ENCODE measurements at regions not wholly inside any gene's neighbourhood (a gene's known extent, or its start where the extent isn't known, plus 50 kb on each side); places are given as distances from the start of the nearest gene placed in this dataset.

- Histone ChIP-seq H3K9me3 (ENCODE audit: low read depth) (no peaks in the 10 kb centered on the region), H3K27me3 (no peaks in the 10 kb centered on the region), H3K9me2 (replicated peaks; ENCODE audit: insufficient read depth) (no peaks in the 10 kb centered on the region), H2AFZ (no peak overlapping the region), H3K4me1 (ENCODE audit: insufficient read depth) (no peaks in the 10 kb centered on the region), H4K20me1 (ENCODE audit: insufficient read depth, poor library complexity, severe bottlenecking) (no peaks in the 10 kb centered on the region), H3K27ac (no peak overlapping the region), H3K4me3 (no peak overlapping the region), H3K79me2 (no peaks in the 10 kb centered on the region), H3K36me3 (replicated peaks; ENCODE audit: insufficient read depth, low read depth) (no peaks in the 10 kb centered on the region), H3K4me2 (no peak overlapping the region)
- 86% methylated on average over 3 of the region's 3 CpGs for WGBS (ENCODE audit: low lambda C conversion rate, missing lambda C conversion rate)
- DNase-seq (ENCODE audit: low spot score), result no peak
- TF ChIP-seq CTCF (IDR thresholded peaks at IDR 0.05; ENCODE audit: poor library complexity) (no peak), EZH2 (IDR thresholded peaks at IDR 0.05; ENCODE audit: borderline replicate concordance) (no peak), EZH2phosphoT487 (IDR thresholded peaks at IDR 0.05; ENCODE audit: low read depth, severe bottlenecking, unreplicated experiment) (no peak)
Measured at GRCh38 chr10:108775911-108776475, 1147.3 kb downstream of the XPNPEP1 start.

- no peak overlapping the region for H3K4me2 ChIP-seq
- H3K9me2 ChIP-seq (replicated peaks; ENCODE audit: insufficient read depth), result no peaks in the 10 kb centered on the region
- no peaks in the 10 kb centered on the region for H3K79me2 ChIP-seq
- no peak overlapping the region for H3K4me3 ChIP-seq
- H3K9me3 ChIP-seq (ENCODE audit: low read depth), result no peaks in the 10 kb centered on the region
- H4K20me1 ChIP-seq (ENCODE audit: insufficient read depth, poor library complexity, severe bottlenecking), result no peaks in the 10 kb centered on the region
- TF ChIP-seq CTCF (IDR thresholded peaks at IDR 0.05; ENCODE audit: poor library complexity) (no peak), EZH2phosphoT487 (IDR thresholded peaks at IDR 0.05; ENCODE audit: low read depth, severe bottlenecking, unreplicated experiment) (no peak), EZH2 (IDR thresholded peaks at IDR 0.05; ENCODE audit: borderline replicate concordance) (no peak)
- DNase-seq (ENCODE audit: low spot score), result no peak
- no peaks in the 10 kb centered on the region for H3K4me1 ChIP-seq (ENCODE audit: insufficient read depth)
- H3K27ac ChIP-seq, result no peak overlapping the region
- no peak overlapping the region for H2AFZ ChIP-seq
- H3K36me3 ChIP-seq (replicated peaks; ENCODE audit: insufficient read depth, low read depth), result no peaks in the 10 kb centered on the region
- H3K27me3 ChIP-seq, result no peaks in the 10 kb centered on the region
Measured at GRCh38 chr10:108771106-108771505, 1152.2 kb downstream of the XPNPEP1 start.

- no peaks in the 10 kb centered on the region for H3K4me1 ChIP-seq (ENCODE audit: insufficient read depth)
- H3K36me3 ChIP-seq (replicated peaks; ENCODE audit: insufficient read depth, low read depth), result no peaks in the 10 kb centered on the region
- H3K27ac ChIP-seq, result no peak overlapping the region
- no peak overlapping the region for H3K4me2 ChIP-seq
- no peaks in the 10 kb centered on the region for H4K20me1 ChIP-seq (ENCODE audit: insufficient read depth, poor library complexity, severe bottlenecking)
- no peaks in the 10 kb centered on the region for H3K79me2 ChIP-seq
- H2AFZ ChIP-seq, result no peak overlapping the region
- WGBS (ENCODE audit: low lambda C conversion rate, missing lambda C conversion rate), result 81% methylated on average over 1 of the region's 1 CpG
- TF ChIP-seq EZH2phosphoT487 (IDR thresholded peaks at IDR 0.05; ENCODE audit: low read depth, severe bottlenecking, unreplicated experiment) (no peak), EZH2 (IDR thresholded peaks at IDR 0.05; ENCODE audit: borderline replicate concordance) (no peak), CTCF (IDR thresholded peaks at IDR 0.05; ENCODE audit: poor library complexity) (no peak)
- no peaks in the 10 kb centered on the region for H3K27me3 ChIP-seq
- DNase-seq (ENCODE audit: low spot score), result no peak
- no peaks in the 10 kb centered on the region for H3K9me3 ChIP-seq (ENCODE audit: low read depth)
- H3K4me3 ChIP-seq, result no peak overlapping the region
- no peaks in the 10 kb centered on the region for H3K9me2 ChIP-seq (replicated peaks; ENCODE audit: insufficient read depth)
Measured at GRCh38 chr10:108765794-108766193, 1157.5 kb downstream of the XPNPEP1 start.

- WGBS (ENCODE audit: low lambda C conversion rate, missing lambda C conversion rate), result 50% methylated on average over 1 of the region's 1 CpG
- DNase-seq (ENCODE audit: low spot score), result no peak
- no peak overlapping the region for H3K4me2 ChIP-seq
- no peak overlapping the region for H3K4me3 ChIP-seq
- H2AFZ ChIP-seq, result no peak overlapping the region
- TF ChIP-seq EZH2phosphoT487 (IDR thresholded peaks at IDR 0.05; ENCODE audit: low read depth, severe bottlenecking, unreplicated experiment) (no peak), CTCF (IDR thresholded peaks at IDR 0.05; ENCODE audit: poor library complexity) (no peak), EZH2 (IDR thresholded peaks at IDR 0.05; ENCODE audit: borderline replicate concordance) (no peak)
- H3K9me3 ChIP-seq (ENCODE audit: low read depth), result no peaks in the 10 kb centered on the region
- H3K9me2 ChIP-seq (replicated peaks; ENCODE audit: insufficient read depth), result no peaks in the 10 kb centered on the region
- no peaks in the 10 kb centered on the region for H3K27me3 ChIP-seq
- H3K4me1 ChIP-seq (ENCODE audit: insufficient read depth), result no peaks in the 10 kb centered on the region
- no peak overlapping the region for H3K27ac ChIP-seq
- H3K36me3 ChIP-seq (replicated peaks; ENCODE audit: insufficient read depth, low read depth), result no peaks in the 10 kb centered on the region
- H4K20me1 ChIP-seq (ENCODE audit: insufficient read depth, poor library complexity, severe bottlenecking), result no peaks in the 10 kb centered on the region
- H3K79me2 ChIP-seq, result no peaks in the 10 kb centered on the region
Measured at GRCh38 chr10:108757946-108758345, 1165.4 kb downstream of the XPNPEP1 start.
